Pancreas (tissue), 10 donors: ENCODE measurements at regions not wholly inside any gene's neighbourhood (a gene's known extent, or its start where the extent isn't known, plus 50 kb on each side); places are given as distances from the start of the nearest gene placed in this dataset.

Experiments
- ATAC-seq, 4 donors: fragments of 200-7000 bp; cut with Tn5 transposase; one replicate each; pipeline versions ENCODE4 v1.8.0 to v1.9.1; 2020; ENCODE audit warnings: mild to moderate bottlenecking in 4 of 4, moderate library complexity in 4 of 4
- DNase-seq, 6 donors: peaks; one replicate each; pipeline ENCODE4 v3.0.0-alpha.2; 2020
- FAIRE-seq: peaks from 2 replicates; lab custom pipeline; 2012; peaks lifted over from hg19 to GRCh38; lab: Jason Lieb, UNC
- H3K27ac ChIP-seq, 4 donors: fragments of 200-600 bp; sonication (generic); 1 replicate in 3 of 4; 2 replicates in 1 of 4; pipeline versions ENCODE4 v1.5.0 to v1.8.0; 2020
- H3K27me3 ChIP-seq, 4 donors: fragments of 200-600 bp; one replicate each; pipeline ENCODE4 v1.8.0; 2021
- H3K36me3 ChIP-seq, 3 donors: fragments of 200-600 bp; sonication (generic) in 1 of 3; one replicate each; pipeline versions ENCODE4 v1.5.0 to v1.8.0; 2020 to 2021
- H3K4me1 ChIP-seq, 3 donors: fragments of 200-600 bp; one replicate each; pipeline ENCODE4 v1.8.0; 2021
- H3K4me3 ChIP-seq, 4 donors: fragments of 200-600 bp; sonication (generic) in 2 of 4; one replicate each; pipeline versions ENCODE4 v1.5.0 to v1.8.0; 2020 to 2021
- H3K9me3 ChIP-seq, 4 donors: fragments of 200-600 bp; one replicate each; pipeline ENCODE4 v1.8.0; 2021
- CTCF ChIP-seq, 4 donors: fragments of 200-600 bp; sonication (generic) in 3 of 4; IDR thresholded peaks; one replicate each; pipeline versions ENCODE4 v1.5.0 to v1.8.0; 2021; ENCODE audit warnings: antibody characterized with exemption in 4 of 4
- WGBS, 2 donors: extraction: QIAGEN DNeasy Blood & Tissue Kit; methylation state at CpG; one replicate each; pipeline ENCODE4 v1.1.7; 2013; 5-methylcytosine and 5-hydroxymethylcytosine counted together
- intact Hi-C, 3 donors: fragments of 100-400 bp; cut with DNase I; formaldehyde crosslinking; loops; one replicate each; pipeline versions ENCODE4 v1.11.1 to v1.14.2; 2022
- donor health status: healthy with polysubstance abuse.
- donor health status: DM: no; HTN: no; CAD: no; lungs with moderate emphysema.
- donor health status: DM: no; HTN: no; CAD: no.
- donor health status: control.
- donor health status: control.
- donor health status: Bipolar disorder and iron deficiency.
- donor health status: DM: yes; HTN: yes; CAD: no.
- donor health status: DM: no; HTN: no; CAD: no.
- donor health status: DM: no; HTN: no; CAD: no.
- donor health status: DM: yes; HTN: yes; CAD: no.

- Histone ChIP-seq H3K9me3 (no peaks in the 10 kb centered on the region), H3K27ac (no peak overlapping the region), H3K4me3 (no peak overlapping the region), H3K4me1 (no peaks in the 10 kb centered on the region), H3K36me3 (no peaks in the 10 kb centered on the region), H3K27me3 (no peaks in the 10 kb centered on the region)
- 24 to 31% methylated on average over 6 of the region's 6 CpGs for WGBS, 2 donors
- FAIRE-seq (no peak), ATAC-seq (peak in 2 of 4 donors; percentile 12 to 18), DNase-seq (no peak)
- intact Hi-C loops, result no loop called here
- no peak for TF ChIP-seq CTCF (IDR thresholded peaks at IDR 0.05)
Observed at GRCh38 chr2:156784020-156784701, 348.0 kb downstream of the GPD2 start.

DNA sequence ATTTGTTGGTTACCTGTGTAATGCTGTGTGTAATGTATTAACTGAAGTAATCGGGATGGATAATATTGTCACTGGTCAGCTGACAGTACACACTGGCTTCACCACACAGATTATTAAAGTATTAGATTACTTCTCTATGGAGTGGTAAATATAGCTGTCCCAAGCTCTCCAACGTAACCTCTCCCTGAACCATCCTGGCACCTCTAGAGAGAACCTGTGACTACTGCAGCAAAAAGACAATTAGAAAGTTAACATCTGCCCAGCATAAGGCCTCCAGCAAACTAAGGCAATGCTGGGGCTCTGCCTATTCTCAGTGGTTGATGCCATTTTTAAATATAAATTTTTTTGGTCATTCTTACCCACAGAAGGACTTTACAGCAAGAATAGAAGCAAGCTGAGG lies 351.3 kb downstream of the GPD2 start:
- FAIRE-seq, result no peak
- H3K27ac ChIP-seq, result no peak overlapping the region
- H3K4me1 ChIP-seq, result no peaks in the 10 kb centered on the region
- WGBS, 2 donors, result 72 to 85% methylated on average over 2 of the region's 2 CpGs
- no peaks in the 10 kb centered on the region for H3K27me3 ChIP-seq
- no peak overlapping the region for H3K4me3 ChIP-seq
- H3K36me3 ChIP-seq, result no peaks in the 10 kb centered on the region
- DNase-seq, result no peak
- no peak for TF ChIP-seq CTCF (IDR thresholded peaks at IDR 0.05)
- ATAC-seq, result no peak
- intact Hi-C loops, result no loop called here
- H3K9me3 ChIP-seq, result no peaks in the 10 kb centered on the region

GRCh38 chr2:156790343-156791037 lies 354.3 kb downstream of the GPD2 start:
- Histone ChIP-seq H3K27me3 (no peaks in the 10 kb centered on the region), H3K27ac (no peak overlapping the region), H3K4me3 (no peak overlapping the region), H3K9me3 (no peaks in the 10 kb centered on the region), H3K4me1 (no peaks in the 10 kb centered on the region), H3K36me3 (no peaks in the 10 kb centered on the region)
- WGBS, 2 donors, result 83 to 96% methylated on average over 3 of the region's 3 CpGs
- TF ChIP-seq CTCF (IDR thresholded peaks at IDR 0.05), result no peak
- intact Hi-C loops, result no loop called here
- ATAC-seq, result no peak
- FAIRE-seq, result no peak
- no peak for DNase-seq

DNA sequence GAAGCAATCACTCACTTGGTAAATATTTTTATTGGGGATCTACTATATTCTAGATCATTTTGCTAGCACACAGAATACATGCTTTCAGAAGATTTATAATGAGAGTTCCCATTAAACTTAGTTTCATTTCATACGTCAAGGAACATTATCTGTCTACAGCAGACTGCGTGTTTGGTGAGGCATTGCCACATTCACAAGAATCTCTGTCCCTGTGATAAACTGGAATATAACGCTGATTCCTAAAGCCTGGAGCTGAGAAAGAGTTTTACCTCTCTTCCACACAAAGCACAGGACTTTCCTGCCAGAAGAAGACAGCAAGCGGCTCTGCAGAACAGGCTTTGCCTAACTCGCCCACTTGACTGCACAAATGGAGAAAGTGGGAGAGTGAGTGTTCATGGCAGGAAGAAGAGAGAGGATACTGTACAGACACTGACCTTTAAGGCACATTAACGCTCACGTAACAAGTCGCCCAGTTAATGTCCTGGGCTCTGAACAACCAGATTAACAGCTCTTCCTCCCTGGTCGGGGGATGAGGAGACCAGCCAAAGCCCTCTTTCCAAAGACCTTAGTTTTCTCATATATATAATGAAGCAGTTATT lies 356.2 kb downstream of the GPD2 start:
- DNase-seq (no peak), ATAC-seq (no peak), FAIRE-seq (no peak)
- Histone ChIP-seq H3K4me3 (no peak overlapping the region), H3K9me3 (no peaks in the 10 kb centered on the region), H3K4me1 (no peaks in the 10 kb centered on the region), H3K27ac (no peak overlapping the region), H3K36me3 (no peaks in the 10 kb centered on the region), H3K27me3 (no peaks in the 10 kb centered on the region)
- no peak for TF ChIP-seq CTCF (IDR thresholded peaks at IDR 0.05)
- intact Hi-C loops, result no loop called here
- 64 to 80% methylated on average over 9 of the region's 9 CpGs for WGBS, 2 donors

GRCh38 chr2:156797832-156798231 lies 361.7 kb downstream of the GPD2 start:
- H3K9me3 ChIP-seq, result no peaks in the 10 kb centered on the region
- no peak overlapping the region for H3K4me3 ChIP-seq
- ATAC-seq, result no peak
- no peaks in the 10 kb centered on the region for H3K27me3 ChIP-seq
- DNase-seq, result no peak
- WGBS, 2 donors, result 88 to 93% methylated on average over 2 of the region's 2 CpGs
- FAIRE-seq, result no peak
- no peak for TF ChIP-seq CTCF (IDR thresholded peaks at IDR 0.05)
- H3K4me1 ChIP-seq, result no peaks in the 10 kb centered on the region
- H3K36me3 ChIP-seq, result no peaks in the 10 kb centered on the region
- intact Hi-C loops, result no loop called here
- no peak overlapping the region for H3K27ac ChIP-seq
